GM21381 (cell line): ENCODE measurements at regions not wholly inside any gene's neighbourhood (a gene's known extent, or its start where the extent isn't known, plus 50 kb on each side); places are given as distances from the start of the nearest gene placed in this dataset.
A peak's percentile ranks its signal among the peaks of the same experiment; 100 is the strongest.
"Not testable (repeated sequence)": the region's sequence is repeated elsewhere in the genome, so short reads cannot be mapped to it uniquely, and the experiment has no call there.

Experiments used
- ATAC-seq: cut with Tn5 transposase; IDR thresholded peaks from one replicate; pipeline ENCODE4 v1.9.1; 2021; ENCODE audit warnings: mild to moderate bottlenecking, moderate library complexity; ENCODE audit not compliant: unreplicated experiment

DNA sequence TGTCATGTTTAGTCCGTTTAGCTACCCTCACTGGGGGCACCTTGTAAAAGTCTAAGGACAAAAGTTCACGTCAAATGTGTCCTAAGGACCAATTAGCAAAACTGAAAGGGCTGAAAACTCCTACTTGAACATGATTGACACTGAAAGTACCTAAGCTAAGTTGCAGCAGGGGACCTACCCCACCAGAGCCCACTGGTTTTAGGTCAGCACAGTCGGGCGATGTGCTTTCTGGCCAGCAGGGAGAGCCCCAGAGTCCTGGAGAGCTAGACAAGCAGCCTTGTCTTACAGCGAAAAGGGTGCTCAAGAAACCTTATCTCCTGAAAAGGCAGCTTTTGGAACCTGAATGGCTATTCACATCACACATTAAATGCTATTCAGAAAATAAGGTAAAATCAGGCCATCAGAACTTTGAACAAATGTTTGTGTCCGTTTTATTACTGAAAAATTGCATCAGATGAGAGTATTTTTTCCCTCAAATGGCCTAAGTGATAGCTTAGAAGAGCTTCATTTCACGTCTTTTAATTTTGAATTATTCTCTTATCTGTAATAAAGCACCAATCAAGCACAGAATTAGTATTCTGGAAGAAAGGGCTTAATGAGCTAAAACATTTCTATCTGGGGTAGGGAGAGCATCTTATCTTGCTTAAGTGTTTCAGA lies 52.2 kb upstream of the MKI67 start:
- ATAC-seq: peak; percentile 71

- ATAC-seq: no peak
Measured at GRCh38 chr10:128180843-128181242, 54.6 kb upstream of the MKI67 start.

- ATAC-seq: no peak
Measured at GRCh38 chr10:128185627-128186026, 59.4 kb upstream of the MKI67 start.

GRCh38 chr10:128186959-128187787 lies 61.0 kb upstream of the MKI67 start:
- no peak for ATAC-seq

DNA sequence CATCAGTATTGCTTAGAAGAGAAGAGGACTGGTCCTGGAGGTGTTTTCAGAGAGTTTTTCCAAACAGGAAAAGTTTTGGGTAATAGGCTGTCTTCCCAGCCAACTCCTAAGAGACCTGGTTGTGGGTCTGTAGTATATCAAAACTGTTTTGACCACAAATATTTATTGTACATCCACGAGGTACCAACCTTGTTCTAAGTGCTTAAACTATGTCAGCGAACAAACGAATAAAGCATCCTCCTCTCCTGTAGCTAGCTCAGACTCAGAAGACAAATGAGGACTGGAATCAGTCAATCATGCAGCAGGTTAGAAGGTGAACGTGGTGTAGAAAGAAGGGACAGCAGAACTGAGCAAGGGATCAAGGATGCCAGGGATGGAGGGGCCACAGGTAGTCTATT lies 61.6 kb upstream of the MKI67 start:
- ATAC-seq: no peak

GRCh38 chr10:128189176-128189575 lies 63.0 kb upstream of the MKI67 start:
- ATAC-seq: no peak

DNA sequence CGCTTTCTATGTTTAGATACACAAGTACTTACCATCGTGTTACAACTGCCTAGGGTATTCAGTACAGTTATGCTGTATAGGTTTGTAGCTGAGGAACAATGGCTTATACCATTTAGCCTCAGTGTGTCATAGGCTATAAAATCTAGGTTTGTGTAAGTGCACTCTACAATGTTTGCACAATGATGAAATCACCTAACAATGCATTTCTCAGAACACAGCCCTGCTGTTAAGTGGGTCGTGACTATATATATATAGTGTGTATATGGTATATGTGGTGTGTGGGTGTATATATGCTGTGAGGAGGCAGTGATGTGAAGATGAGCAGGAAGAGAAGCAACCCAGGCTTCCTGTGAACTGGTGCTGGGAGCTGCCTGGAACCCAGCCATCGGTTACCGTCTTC lies 65.6 kb upstream of the MKI67 start:
- ATAC-seq: no peak

DNA sequence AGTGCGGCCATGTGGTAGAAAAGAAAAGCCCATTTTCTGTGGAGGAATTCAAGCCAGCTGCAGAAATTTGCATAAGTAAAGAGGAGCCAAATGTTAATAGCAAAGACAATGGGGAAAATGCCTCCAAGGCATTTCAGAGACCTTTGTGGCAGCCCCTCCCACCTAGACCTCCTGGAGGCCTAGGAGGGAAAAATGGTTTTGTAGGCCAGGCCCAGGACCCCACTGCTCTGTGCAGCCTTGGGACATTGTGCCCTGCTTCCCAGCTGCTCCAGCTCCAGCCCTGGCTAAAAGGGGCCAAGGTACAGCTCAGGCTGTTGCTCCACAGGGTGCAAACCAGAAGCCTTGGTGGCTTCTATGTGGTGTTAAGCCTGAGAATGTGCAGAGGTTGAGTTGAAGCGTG lies 75.6 kb upstream of the MKI67 start:
- not testable (repeated sequence) for ATAC-seq

- ATAC-seq: no peak
Measured at GRCh38 chr10:128203028-128203427, 76.8 kb upstream of the MKI67 start.

DNA sequence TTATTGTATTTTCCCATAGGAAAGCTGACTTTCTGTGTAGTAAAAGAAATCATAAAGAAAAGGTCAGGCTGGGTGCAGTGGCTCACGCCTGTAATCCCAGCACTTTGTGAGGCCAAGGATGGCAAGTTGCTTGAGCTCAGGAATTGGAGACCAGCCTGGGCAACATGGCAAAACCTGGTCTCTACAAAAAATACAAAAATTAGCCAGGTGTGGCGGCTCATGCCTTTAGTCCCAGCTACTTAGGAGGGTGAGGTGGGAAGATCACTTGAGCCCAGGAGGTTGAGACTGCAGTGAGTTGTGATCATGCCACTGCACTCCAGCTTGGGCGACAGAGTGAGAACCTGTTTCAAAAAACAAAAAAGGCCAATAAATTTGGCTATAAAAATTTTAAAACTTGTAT lies 79.4 kb upstream of the MKI67 start:
- ATAC-seq: not testable (repeated sequence)

- no peak for ATAC-seq
Measured at GRCh38 chr10:128206676-128207075, 80.5 kb upstream of the MKI67 start.

- ATAC-seq: no peak
Measured at GRCh38 chr10:128209862-128210214, 83.6 kb upstream of the MKI67 start.

GRCh38 chr10:128210215-128211063 lies 84.2 kb upstream of the MKI67 start:
- ATAC-seq: peak; percentile 51

DNA sequence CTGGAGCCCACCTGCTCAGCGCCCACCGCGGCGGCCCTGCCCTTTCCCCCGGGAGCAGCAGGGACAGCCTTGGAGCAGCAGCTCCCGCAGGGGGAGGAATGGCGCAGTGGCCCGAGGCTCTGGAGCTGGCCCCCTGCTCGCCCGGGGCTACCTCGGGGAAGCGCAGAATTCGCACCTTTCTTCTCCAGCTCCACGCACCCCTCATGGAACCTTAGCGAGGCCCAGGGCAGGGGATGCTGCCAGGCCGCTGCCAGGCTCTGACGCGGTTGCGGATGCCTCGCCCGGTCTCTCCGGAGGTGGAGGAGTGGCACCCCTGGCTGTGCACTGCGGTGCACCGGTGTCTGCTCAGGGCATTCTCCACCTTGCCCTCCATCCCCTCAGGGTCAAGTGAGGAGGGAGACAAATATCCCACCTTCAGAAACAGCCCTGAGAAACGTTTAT lies 84.9 kb upstream of the MKI67 start:
- no peak for ATAC-seq

DNA sequence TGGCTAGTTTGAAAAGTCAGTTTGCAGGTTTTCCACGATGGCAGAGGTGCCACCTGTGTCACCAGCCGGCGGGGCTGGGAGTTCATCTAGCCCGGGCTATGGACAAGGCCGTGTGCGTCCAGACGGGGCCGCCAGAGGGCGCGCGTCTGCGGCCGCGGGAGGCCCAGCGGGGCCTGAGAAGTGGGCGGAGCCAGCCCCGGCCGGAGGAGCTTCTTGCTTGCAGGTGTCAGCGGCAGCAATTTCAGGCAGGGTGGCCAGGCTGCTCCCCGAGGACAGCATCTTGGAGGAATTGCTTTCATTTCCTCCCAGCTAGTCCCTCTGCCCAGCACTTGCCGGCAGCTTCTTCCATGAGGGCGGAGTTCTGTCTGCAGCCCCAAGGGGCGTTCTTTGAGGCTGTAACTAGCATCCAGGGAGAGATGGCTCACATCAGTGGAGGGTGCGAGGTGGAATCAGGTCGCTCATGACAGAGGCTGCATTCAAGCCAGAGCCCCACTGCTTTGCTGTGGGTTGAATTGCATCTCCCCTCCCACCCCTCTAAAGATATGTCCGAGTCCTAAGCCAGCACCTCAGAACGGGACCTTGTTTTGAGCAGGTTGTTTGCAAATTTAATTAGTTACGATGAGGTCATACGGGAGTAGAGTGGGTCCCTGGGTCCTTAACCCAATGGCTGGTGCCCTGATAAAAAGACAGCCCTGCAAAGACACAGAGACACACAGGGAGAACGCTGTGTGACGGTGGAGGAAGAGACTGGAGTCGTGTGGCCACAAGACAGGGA lies 85.9 kb upstream of the MKI67 start:
- peak; percentile 98 for ATAC-seq

GRCh38 chr10:128213156-128213555 lies 86.9 kb upstream of the MKI67 start:
- no peak for ATAC-seq

GRCh38 chr10:128215733-128216132 lies 89.5 kb upstream of the MKI67 start:
- ATAC-seq: no peak

- no peak for ATAC-seq
Measured at GRCh38 chr10:128217136-128217535, 90.9 kb upstream of the MKI67 start.

- ATAC-seq: no peak
Measured at GRCh38 chr10:128218161-128218560, 91.9 kb upstream of the MKI67 start.

GRCh38 chr10:128219295-128219694 lies 93.1 kb upstream of the MKI67 start:
- no peak for ATAC-seq

GRCh38 chr10:128220021-128220420 lies 93.8 kb upstream of the MKI67 start:
- ATAC-seq: no peak
